GM12878 (cell line): ENCODE measurements at regions not wholly inside any gene's neighbourhood (a gene's known extent, or its start where the extent isn't known, plus 50 kb on each side); places are given as distances from the start of the nearest gene placed in this dataset.

ENCODE experiments used
- BHLHE40 ChIP-seq, 2 experiments: fragments of 450-650 bp in 1 of 2; IDR thresholded peaks; 2 replicates each; pipeline ENCODE4 v1.6.1; 2011 to 2017; ENCODE audit warnings: low read depth in 2 of 2, borderline replicate concordance in 1 of 2, improper control_type of control experiment in 1 of 2, low read length in 1 of 2, mild to moderate bottlenecking in 1 of 2
- CTCF ChIP-seq, 3 experiments: IDR thresholded peaks in 2 of 3; conservative IDR thresholded peaks in 1 of 3; 2 replicates each; pipeline ENCODE4 v1.5.1; 2011; ENCODE audit warnings: low read depth in 3 of 3, low read length in 3 of 3, mild to moderate bottlenecking in 3 of 3, control low read depth in 2 of 3, moderate library complexity in 2 of 3, inconsistent platforms in 1 of 3, mixed read lengths in 1 of 3; ENCODE audit not compliant: control insufficient read depth in 2 of 3, insufficient read depth in 1 of 3; ENCODE audit errors: extremely low read depth in 1 of 3
- HDAC6 ChIP-seq: fragments of 200-600 bp; sonication (generic); IDR thresholded peaks from one replicate; pipeline ENCODE4 v1.8.0; 2017; ENCODE audit warnings: antibody characterized with exemption; ENCODE audit not compliant: unreplicated experiment
- MAX ChIP-seq: IDR thresholded peaks from 2 replicates; pipeline ENCODE4 v1.6.1; 2012; ENCODE audit warnings: low read depth, low read length, improper control_type of control experiment
- MXI1 ChIP-seq: fragments of 150-350 bp; IDR thresholded peaks from 2 replicates; pipeline ENCODE4 v1.6.1; 2011; ENCODE audit warnings: low read depth, mild to moderate bottlenecking, inconsistent platforms, low read length, improper control_type of control experiment
- SP1 ChIP-seq: IDR thresholded peaks from one replicate; pipeline ENCODE4 v1.6.1; 2011; ENCODE audit warnings: low read depth, low read length
- ZZZ3 ChIP-seq: IDR thresholded peaks from 2 replicates; pipeline ENCODE4 v1.6.1; 2011; ENCODE audit warnings: low read depth; ENCODE audit not compliant: control insufficient read depth, insufficient read length

GRCh38 chr1:229005097-229005496 lies 265.8 kb upstream of the RAB4A start:
- TF ChIP-seq MXI1 (no peak), HDAC6 (no peak), CTCF (IDR thresholded peaks at IDR 0.05 in 2 of 3, conservative IDR thresholded peaks at IDR 0.05 in 1 of 3; ENCODE audit: control insufficient read depth in 2 of 3, extremely low read depth in 1 of 3, insufficient read depth in 1 of 3, low read depth in 3 of 3, low read length in 3 of 3) (no peak), BHLHE40 (IDR thresholded peaks at IDR 0.05; ENCODE audit: borderline replicate concordance in 1 of 2, low read depth in 2 of 2, low read length in 1 of 2) (no peak), ZZZ3 (no peak), SP1 (no peak), MAX (no peak)
